ENCODE measurements at regions not wholly inside any gene's neighbourhood (a gene's known extent, or its start where the extent isn't known, plus 50 kb on each side); places are given as distances from the start of the nearest gene placed in this dataset.

- TF ChIP-seq ELF1 (IDR thresholded peaks at IDR 0.05) = 0 out of 2 replicates have a peak, but pooled peaks have one; percentile 38
- TF ChIP-seq SIN3A (IDR thresholded peaks at IDR 0.05; ENCODE audit: borderline replicate concordance, low read depth, low read length) = peak; percentile 74; the same call in 1 of the 2 replicates
These were observed 128.0 kb downstream of the SETD4 start (continued) for GRCh38 chr21:35932232-35932911.

GRCh38 chr21:35929901-35930300 is 130.4 kb downstream of the SETD4 start:
- CTCF ChIA-PET = interaction anchor here (0.8 to 1.1 kb wide), 2 partner anchors 10 to 11 kb away, joined by 3 to 4 read pairs; no protein-coding TSS in a partner anchor

More at GRCh38 chr21:35929901-35930300, 130.4 kb downstream of the SETD4 start:
- peaks cover 24% of the 10 kb centered on the region for H3F3A ChIP-seq (replicated peaks; ENCODE audit: insufficient read depth)
- no peak overlapping the region for H3K9ac ChIP-seq
- POLR2A ChIA-PET = no interaction called here
- H3K27me3 ChIP-seq (ENCODE audit: insufficient read depth) = no peaks in the 10 kb centered on the region
- H3K36me3 ChIP-seq (replicated peaks in 1 of 2; ENCODE audit: control insufficient read depth in 1 of 2, insufficient read depth in 2 of 2, low read length in 1 of 2) = no peaks in the 10 kb centered on the region
- no peak overlapping the region for H3K4me2 ChIP-seq
- no peaks in the 10 kb centered on the region for H3K9me2 ChIP-seq
- peaks cover 0 to 15% of the 10 kb centered on the region in 2 experiments; a peak in 2 of 4 replicates for H3K4me1 ChIP-seq (ENCODE audit: control insufficient read depth in 1 of 2, insufficient read depth in 2 of 2, low read depth in 1 of 2, low read length in 1 of 2)
- H3K9me3 ChIP-seq = no peaks in the 10 kb centered on the region
- H3K4me3 ChIP-seq (ENCODE audit: low read depth in 2 of 2, low read length in 1 of 2) = no peak overlapping the region
- TF ChIP-seq MEF2A (IDR thresholded peaks at IDR 0.05; ENCODE audit: borderline replicate concordance, low read depth) = no peak
- no peak for TF ChIP-seq ELF1 (IDR thresholded peaks at IDR 0.05)
- TF ChIP-seq GATA2 (CRISPR knock-in tag; IDR thresholded peaks at IDR 0.05) = no peak
- TF ChIP-seq EZH2phosphoT487 (IDR thresholded peaks at IDR 0.05; ENCODE audit: borderline replicate concordance, low read depth) = no peak
- TF ChIP-seq GABPA (IDR thresholded peaks at IDR 0.05; ENCODE audit: low read depth) = no peak
- TF ChIP-seq POLR2AphosphoS5 (IDR thresholded peaks at IDR 0.05; ENCODE audit: low read depth, low read length) = no peak
- TF ChIP-seq FOXJ3 (CRISPR knock-in tag; IDR thresholded peaks at IDR 0.05) = no peak
- no peak for TF ChIP-seq YY1 (IDR thresholded peaks at IDR 0.05; ENCODE audit: low read depth)
- TF ChIP-seq FOSL2 (IDR thresholded peaks at IDR 0.05; ENCODE audit: borderline replicate concordance, low read depth) = no peak
- TF ChIP-seq, protein P1, sequence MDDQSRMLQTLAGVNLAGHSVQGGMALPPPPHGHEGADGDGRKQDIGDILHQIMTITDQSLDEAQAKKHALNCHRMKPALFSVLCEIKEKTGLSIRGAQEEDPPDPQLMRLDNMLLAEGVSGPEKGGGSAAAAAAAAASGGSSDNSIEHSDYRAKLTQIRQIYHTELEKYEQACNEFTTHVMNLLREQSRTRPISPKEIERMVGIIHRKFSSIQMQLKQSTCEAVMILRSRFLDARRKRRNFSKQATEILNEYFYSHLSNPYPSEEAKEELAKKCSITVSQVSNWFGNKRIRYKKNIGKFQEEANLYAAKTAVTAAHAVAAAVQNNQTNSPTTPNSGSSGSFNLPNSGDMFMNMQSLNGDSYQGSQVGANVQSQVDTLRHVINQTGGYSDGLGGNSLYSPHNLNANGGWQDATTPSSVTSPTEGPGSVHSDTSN (IDR thresholded peaks at IDR 0.05) = no peak
- TF ChIP-seq, protein P2, sequence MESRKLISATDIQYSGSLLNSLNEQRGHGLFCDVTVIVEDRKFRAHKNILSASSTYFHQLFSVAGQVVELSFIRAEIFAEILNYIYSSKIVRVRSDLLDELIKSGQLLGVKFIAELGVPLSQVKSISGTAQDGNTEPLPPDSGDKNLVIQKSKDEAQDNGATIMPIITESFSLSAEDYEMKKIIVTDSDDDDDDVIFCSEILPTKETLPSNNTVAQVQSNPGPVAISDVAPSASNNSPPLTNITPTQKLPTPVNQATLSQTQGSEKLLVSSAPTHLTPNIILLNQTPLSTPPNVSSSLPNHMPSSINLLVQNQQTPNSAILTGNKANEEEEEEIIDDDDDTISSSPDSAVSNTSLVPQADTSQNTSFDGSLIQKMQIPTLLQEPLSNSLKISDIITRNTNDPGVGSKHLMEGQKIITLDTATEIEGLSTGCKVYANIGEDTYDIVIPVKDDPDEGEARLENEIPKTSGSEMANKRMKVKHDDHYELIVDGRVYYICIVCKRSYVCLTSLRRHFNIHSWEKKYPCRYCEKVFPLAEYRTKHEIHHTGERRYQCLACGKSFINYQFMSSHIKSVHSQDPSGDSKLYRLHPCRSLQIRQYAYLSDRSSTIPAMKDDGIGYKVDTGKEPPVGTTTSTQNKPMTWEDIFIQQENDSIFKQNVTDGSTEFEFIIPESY (IDR thresholded peaks at IDR 0.05; ENCODE audit: borderline replicate concordance, low read depth) = no peak
- TF ChIP-seq, protein P3, sequence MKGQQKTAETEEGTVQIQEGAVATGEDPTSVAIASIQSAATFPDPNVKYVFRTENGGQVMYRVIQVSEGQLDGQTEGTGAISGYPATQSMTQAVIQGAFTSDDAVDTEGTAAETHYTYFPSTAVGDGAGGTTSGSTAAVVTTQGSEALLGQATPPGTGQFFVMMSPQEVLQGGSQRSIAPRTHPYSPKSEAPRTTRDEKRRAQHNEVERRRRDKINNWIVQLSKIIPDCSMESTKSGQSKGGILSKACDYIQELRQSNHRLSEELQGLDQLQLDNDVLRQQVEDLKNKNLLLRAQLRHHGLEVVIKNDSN (IDR thresholded peaks at IDR 0.05; ENCODE audit: borderline replicate concordance, low read depth) = no peak
- TF ChIP-seq TCF12 (IDR thresholded peaks at IDR 0.05) = no peak
- no peak for TF ChIP-seq CTCF (IDR thresholded peaks at IDR 0.05)
- TF ChIP-seq FOXM1 (IDR thresholded peaks at IDR 0.05; ENCODE audit: low read depth) = no peak
- H3K27ac ChIP-seq (ENCODE audit: low read depth in 2 of 2, low read length in 1 of 2) = no peak overlapping the region
- no peaks in the 10 kb centered on the region for H3K79me2 ChIP-seq (ENCODE audit: insufficient read depth)
- WGBS (ENCODE audit: low lambda C conversion rate) = 80% methylated on average over 6 of the region's 6 CpGs
- no peak overlapping the region for H2AFZ ChIP-seq (ENCODE audit: low read depth)
- no peaks in the 10 kb centered on the region for H4K20me1 ChIP-seq (ENCODE audit: insufficient read depth)
- DNase-seq = no peak

All from SK-N-SH (cell line).